HG03135 (cell line): ENCODE measurements at regions not wholly inside any gene's neighbourhood (a gene's known extent, or its start where the extent isn't known, plus 50 kb on each side); places are given as distances from the start of the nearest gene placed in this dataset.
"Not testable (repeated sequence)": the region's sequence is repeated elsewhere in the genome, so short reads cannot be mapped to it uniquely, and the experiment has no call there.

Source experiments
- ATAC-seq: cut with Tn5 transposase; IDR thresholded peaks from one replicate; pipeline ENCODE4 v1.9.1; 2021; ENCODE audit warnings: mild to moderate bottlenecking, moderate library complexity; ENCODE audit not compliant: unreplicated experiment

DNA sequence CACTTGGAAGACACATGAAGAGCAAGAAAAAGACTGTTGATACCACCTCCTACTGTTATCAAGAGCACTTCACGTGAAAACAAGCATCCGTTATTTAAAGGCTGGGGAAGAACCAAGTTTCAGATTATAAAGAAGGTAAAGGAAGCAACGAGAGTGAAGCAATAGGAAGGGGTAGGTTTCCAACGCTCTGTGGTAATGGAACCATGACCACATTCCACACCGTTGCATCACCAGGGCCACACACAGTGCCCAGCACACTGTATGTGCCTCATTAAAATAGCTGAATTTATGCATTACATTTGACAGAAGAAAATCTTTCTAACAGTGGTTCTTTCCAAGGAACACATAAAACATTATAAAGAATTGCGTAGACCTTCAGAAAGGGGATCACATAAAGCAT lies 435.8 kb downstream of the MRPL39 start:
- ATAC-seq: no peak

DNA sequence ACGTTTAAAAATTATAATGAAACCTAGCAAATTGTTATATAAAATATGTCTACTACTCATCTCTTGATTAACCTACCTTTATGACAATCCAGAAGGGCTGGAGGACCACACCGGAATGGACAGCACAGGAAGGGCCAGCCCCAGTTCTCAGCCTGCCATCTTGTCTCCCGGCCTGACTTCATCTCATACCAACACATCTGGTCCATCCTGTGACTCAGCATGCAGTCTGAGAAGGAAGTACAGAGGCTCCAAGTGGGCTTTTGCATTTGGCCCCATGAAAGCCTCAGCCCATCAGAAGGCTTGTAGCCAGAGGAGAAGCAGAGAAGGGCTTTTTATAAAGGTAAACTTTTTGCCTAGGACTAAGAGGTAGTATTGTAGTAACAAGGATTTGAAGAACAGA lies 436.6 kb downstream of the MRPL39 start:
- no peak for ATAC-seq

GRCh38 chr21:25169370-25169769 lies 437.9 kb downstream of the MRPL39 start:
- no peak for ATAC-seq

DNA sequence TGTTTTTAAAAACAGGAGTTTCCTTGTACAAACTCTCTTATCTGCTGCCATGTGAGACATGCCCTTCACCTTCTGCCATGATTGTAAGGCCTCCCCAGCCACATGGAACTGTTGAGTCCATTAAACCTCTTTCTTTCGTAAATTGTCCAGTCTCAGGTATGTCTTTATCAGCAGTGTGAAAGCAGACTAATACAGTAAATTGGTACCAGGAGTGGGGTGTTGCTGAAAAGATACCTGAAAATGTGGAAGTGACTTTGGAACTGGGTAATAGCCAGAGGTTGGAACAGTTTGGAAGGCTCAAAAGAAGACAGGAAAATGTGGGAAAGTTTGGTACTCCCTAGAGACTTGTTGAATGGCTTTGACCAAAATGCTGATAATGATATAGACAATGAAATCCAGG lies 440.4 kb downstream of the MRPL39 start:
- not testable (repeated sequence) for ATAC-seq

- no peak for ATAC-seq
Observed at GRCh38 chr21:25161571-25161970, 445.7 kb downstream of the MRPL39 start.

DNA sequence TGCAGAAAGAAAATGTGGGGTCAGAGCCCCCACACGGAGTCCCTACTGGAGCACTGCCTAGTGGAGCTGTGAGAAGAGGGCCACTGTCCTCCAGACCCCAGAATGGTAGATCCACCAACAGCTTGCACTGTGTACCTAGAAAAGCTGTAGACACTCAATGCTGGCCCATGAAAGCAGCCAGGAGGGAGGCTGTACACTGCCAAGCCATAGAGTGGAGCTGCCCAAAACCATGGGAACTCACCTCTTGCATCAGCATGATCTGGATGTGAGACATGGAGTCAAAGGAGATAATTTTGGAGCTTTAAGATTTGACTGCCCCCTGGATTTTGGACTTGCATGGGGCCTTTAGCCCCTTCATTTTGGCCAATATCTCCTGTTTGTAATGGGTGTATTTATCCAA lies 452.3 kb downstream of the MRPL39 start:
- not testable (repeated sequence) for ATAC-seq

GRCh38 chr21:25149022-25149421 lies 458.3 kb downstream of the MRPL39 start:
- ATAC-seq: no peak

DNA sequence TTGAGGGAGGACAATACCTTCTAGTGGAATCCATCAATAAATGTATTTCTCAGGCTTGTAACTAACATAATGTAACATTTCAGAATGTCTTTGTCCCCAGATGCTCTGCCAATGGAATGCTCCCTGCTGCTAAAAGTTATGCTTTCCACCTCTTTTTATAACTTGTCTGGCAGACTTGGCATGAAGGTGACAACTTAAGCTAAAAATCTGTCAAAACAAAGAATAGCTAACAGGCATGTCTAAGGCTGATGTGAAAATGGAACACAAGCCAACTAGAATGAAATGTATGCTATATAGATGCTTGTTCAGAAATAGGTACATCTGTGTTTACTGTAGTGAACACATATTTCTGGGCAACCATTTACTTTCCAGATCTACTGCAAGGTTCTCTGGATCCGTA lies 467.9 kb downstream of the MRPL39 start:
- no peak for ATAC-seq

GRCh38 chr21:25133939-25134338 lies 473.3 kb downstream of the MRPL39 start:
- no peak for ATAC-seq

DNA sequence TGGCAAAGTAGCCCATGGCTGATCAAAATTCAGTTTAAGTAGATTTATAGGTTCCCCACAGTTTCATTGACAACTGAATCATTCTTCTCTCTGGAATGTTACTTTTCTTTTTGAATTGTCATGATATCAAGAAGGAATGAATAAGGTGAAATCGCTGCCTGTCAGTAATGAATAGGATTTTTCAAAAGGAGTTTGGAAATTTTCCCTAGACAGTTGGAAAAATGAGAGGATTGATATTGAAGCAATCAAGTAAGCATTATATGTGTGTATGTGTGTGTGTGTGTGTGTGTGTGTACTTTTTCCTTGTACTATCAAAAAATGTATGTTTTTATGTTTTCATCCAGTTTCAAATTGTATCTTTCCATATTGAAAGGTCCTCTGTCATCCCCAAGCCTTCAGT lies 479.5 kb downstream of the MRPL39 start:
- no peak for ATAC-seq

DNA sequence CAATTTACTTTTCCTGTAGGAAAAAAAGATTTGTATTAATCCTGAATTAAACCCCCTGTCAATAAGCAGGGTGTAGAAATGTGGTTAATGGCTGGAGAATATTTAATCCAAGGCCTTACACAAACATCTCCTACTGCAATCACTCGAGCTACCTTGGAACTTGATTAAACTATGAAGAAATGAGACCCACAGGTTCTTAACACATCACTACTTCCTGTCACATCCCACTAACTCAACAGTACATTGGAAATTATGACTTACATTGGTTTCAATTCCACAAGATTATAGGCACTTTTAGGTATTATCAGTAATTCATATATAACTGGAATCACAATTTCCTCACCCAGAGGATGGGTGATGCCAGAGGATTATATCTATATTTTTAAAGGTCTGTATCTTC lies 480.3 kb downstream of the MRPL39 start:
- no peak for ATAC-seq

- ATAC-seq: no peak
Observed at GRCh38 chr21:25126564-25126963, 480.7 kb downstream of the MRPL39 start.

DNA sequence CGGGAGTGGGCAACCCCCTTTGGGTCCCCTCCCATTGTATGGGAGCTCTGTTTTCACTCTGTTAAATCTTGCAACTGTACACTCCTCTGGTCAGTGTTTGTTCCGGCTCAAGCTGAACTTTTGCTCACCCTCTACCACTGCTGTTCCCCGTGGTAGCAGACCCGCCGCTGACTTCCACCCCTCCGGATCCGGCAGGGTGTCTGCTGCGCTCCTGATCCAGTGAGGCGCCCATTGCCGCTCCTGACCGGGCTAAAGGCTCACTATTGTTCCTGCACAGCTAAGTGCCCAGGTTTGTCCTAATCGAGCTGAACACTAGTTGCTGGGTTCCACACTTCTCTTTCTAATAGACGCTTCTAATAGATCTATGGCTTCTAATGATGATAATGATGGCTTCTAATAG lies 488.6 kb downstream of the MRPL39 start:
- no peak for ATAC-seq

DNA sequence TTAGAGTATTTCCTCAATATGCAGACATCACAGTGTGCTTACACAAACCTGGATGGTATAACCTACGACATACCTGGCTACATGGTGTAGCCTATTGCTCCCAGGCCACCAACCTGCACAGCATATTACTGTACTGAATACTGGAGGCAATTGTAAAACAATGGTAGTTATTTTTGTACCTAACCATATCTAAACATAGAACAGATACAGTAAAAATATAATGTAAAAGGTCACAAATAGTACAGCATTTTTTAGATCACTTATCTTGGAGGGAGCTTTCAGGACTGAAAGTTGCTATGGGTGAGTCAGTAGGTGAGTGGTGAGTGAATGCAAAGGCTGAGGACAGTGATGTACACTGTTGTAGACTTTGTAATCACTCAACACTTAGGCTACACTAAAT lies 492.3 kb downstream of the MRPL39 start:
- no peak for ATAC-seq

- ATAC-seq: no peak
Observed at GRCh38 chr21:25107708-25108107, 499.6 kb downstream of the MRPL39 start.

DNA sequence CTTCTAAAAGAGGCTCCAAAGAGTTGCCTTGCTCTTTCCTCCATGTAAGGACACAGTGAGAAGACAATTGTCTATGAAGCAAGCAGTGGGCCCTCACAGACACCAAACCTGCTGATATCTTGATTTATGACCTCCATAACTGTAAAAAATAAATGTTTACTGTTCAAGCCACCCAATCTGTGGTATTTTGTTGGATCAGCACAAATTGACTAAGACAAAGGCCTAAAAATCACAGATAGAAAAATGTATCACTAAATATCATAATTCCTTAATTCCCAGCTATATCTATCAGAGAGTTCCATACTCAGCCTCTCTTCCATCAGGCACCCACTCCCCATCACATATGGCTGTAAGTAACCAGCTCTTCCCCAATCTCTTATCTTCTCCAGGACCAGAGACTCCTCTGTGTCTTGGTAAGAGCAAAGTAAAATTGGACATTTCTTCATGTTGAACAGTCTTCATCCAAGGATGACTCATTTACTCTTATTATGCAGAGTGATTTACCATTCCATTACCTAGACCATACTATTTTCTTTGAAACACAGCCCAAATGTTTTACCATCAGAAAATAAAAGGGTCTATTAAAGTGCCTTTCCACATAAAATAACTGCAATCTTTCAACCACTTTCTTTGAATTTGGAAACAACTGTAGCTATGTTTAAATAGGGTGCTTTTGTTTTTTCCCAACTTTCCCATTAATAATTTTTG lies 503.6 kb downstream of the MRPL39 start:
- no peak for ATAC-seq

GRCh38 chr21:25097648-25098047 lies 509.6 kb downstream of the MRPL39 start:
- ATAC-seq: no peak

- ATAC-seq: no peak
Observed at GRCh38 chr21:25094695-25095094, 512.6 kb downstream of the MRPL39 start.

DNA sequence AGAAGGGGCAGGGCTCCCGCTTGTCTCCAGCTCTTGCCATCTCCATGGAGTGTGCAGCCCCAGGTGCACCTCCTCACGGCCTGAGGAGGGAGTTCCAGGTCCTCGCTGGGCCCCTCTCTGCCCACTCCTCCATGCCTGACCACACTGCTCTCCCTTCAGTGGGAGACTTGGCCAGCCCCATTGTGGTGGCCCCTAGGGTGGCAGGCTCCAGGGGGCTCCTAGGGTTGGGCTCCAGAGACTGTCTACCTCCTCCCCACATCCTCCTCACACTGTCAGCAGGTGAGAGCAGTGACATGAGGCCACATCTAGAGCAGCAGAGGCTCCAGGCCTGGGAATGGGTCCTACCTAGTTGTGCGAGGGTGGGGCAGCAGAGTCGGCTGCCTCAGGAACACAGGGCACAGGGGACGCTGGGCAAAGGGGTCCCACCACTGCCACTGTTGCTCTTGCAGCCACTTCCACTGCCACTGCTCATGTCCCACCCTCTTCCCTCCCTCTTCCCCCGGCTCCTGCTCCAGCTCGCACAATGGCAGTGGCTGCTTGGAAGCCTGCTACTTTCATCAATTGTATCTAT lies 514.8 kb downstream of the MRPL39 start:
- no peak for ATAC-seq

DNA sequence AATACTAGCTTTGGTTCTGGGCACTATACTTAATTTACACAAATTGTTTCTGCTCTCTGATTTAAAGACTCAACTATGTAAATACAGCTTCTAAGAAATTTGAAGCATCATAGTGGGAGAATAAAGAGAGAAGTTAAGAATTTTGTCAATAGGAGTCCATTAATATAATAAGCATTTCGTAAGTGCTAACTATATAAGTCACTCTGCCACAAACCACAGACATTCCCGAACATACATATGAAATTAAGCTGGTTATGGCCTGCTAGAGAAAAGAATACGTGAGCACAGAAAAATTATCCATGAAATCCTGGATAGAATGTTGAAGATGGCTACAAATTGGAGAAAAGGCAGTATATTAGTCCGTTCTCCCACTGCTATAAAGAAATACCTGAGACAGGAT lies 526.2 kb downstream of the MRPL39 start:
- no peak for ATAC-seq

DNA sequence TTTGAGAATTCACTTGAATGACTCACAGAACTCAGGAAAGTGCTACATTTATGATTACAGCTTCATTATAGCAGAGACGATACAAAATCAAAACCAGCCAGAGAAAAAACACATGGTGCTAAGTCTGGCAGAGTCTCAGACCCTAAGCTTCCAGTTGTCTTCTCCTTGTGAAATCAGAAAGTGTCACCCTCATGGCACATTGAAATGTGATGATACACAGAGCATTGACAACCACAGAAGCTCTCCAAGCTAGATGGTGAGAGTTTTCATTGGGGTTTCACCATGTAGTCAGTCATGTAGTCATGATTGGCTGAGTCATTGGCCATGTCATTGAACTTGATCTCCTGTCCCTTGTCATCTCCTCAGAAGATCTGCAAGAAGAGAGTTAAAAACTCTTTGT lies 526.6 kb downstream of the MRPL39 start:
- ATAC-seq: no peak

GRCh38 chr21:25080141-25080540 lies 527.1 kb downstream of the MRPL39 start:
- no peak for ATAC-seq

- ATAC-seq: no peak
Observed at GRCh38 chr21:25079053-25079452, 528.2 kb downstream of the MRPL39 start.
